ENCODE measurements at regions not wholly inside any gene's neighbourhood (a gene's known extent, or its start where the extent isn't known, plus 50 kb on each side); places are given as distances from the start of the nearest gene placed in this dataset.
A peak's percentile ranks its signal among the peaks of the same experiment; 100 is the strongest.

GRCh38 chr6:150689900-150690590 is 90.4 kb downstream of the PLEKHG1 start:
- TF ChIP-seq, protein P1, sequence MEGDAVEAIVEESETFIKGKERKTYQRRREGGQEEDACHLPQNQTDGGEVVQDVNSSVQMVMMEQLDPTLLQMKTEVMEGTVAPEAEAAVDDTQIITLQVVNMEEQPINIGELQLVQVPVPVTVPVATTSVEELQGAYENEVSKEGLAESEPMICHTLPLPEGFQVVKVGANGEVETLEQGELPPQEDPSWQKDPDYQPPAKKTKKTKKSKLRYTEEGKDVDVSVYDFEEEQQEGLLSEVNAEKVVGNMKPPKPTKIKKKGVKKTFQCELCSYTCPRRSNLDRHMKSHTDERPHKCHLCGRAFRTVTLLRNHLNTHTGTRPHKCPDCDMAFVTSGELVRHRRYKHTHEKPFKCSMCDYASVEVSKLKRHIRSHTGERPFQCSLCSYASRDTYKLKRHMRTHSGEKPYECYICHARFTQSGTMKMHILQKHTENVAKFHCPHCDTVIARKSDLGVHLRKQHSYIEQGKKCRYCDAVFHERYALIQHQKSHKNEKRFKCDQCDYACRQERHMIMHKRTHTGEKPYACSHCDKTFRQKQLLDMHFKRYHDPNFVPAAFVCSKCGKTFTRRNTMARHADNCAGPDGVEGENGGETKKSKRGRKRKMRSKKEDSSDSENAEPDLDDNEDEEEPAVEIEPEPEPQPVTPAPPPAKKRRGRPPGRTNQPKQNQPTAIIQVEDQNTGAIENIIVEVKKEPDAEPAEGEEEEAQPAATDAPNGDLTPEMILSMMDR (IDR thresholded peaks at IDR 0.05), result no peak
- peaks cover 0 to 30% of the 10 kb centered on the region in 2 donors for H3K4me1 ChIP-seq
- DNase-seq (ENCODE audit: low spot score), result no peak

DNA sequence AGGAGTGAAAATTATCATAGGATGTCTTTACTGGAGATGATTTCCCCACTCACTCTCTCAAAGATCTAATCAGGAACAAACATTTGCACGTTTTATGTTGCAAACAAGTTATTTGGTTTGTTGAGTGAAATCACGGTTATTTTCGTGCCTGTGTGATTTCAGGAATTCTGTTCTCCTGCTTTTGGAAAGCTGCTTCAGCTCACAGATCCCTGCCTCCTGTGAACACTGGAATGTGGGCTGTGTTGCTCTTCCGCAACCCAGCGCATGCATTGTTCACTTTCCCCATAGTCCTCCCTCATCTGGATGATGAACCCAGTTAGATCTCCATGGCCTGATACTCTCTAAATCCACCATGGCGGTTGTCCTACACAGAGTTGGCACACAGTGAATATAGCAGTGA is 91.0 kb downstream of the PLEKHG1 start:
- no peak for DNase-seq (ENCODE audit: low spot score)
- no peaks in the 10 kb centered on the region for H3K36me3 ChIP-seq
- H3K4me1 ChIP-seq, result peaks cover 0 to 35% of the 10 kb centered on the region in 2 donors
- H3K9me3 ChIP-seq, result no peaks in the 10 kb centered on the region
- no peak overlapping the region for H3K4me3 ChIP-seq
- H3K27ac ChIP-seq, result no peak overlapping the region
- no peaks in the 10 kb centered on the region for H3K27me3 ChIP-seq
- TF ChIP-seq, protein P1 (IDR thresholded peaks at IDR 0.05), result no peak

More at GRCh38 chr6:150689900-150690590, 90.4 kb downstream of the PLEKHG1 start:
- no peak overlapping the region for H3K4me3 ChIP-seq
- no peak overlapping the region for H3K27ac ChIP-seq
- H3K27me3 ChIP-seq, result no peaks in the 10 kb centered on the region
- H3K36me3 ChIP-seq, result no peaks in the 10 kb centered on the region
- no peaks in the 10 kb centered on the region for H3K9me3 ChIP-seq

DNA sequence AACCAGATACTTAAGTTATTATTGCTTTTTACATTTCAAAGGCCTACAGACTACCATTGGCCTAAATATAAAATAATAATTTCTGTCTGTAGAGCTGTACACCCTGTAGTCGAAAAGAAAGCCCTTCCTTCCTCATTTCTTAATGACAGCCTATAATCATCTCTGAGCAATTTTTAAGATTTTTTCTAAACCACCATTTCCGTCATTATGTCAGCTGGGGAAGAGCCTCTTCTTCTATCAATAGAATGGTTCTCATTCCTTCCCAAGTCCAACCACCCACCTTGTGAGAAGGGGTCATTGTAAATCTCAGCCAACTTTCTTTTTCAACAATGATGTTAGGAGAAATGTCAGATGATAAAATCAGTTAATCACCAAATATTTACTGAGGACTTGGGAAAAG is 91.8 kb downstream of the PLEKHG1 start:
- TF ChIP-seq, protein P1 (IDR thresholded peaks at IDR 0.05), result no peak
- no peaks in the 10 kb centered on the region for H3K27me3 ChIP-seq
- no peak for DNase-seq (ENCODE audit: low spot score)
- no peaks in the 10 kb centered on the region for H3K36me3 ChIP-seq
- H3K27ac ChIP-seq, result peak overlapping the region in 1 of 2 donors; percentile 40
- H3K4me1 ChIP-seq, result peaks cover 0 to 37% of the 10 kb centered on the region in 2 donors
- no peak overlapping the region for H3K4me3 ChIP-seq
- no peaks in the 10 kb centered on the region for H3K9me3 ChIP-seq

GRCh38 chr6:150692604-150693003 is 92.9 kb downstream of the PLEKHG1 start:
- H3K4me1 ChIP-seq, result peaks cover 0 to 30% of the 10 kb centered on the region in 2 donors
- H3K27ac ChIP-seq, result no peak overlapping the region
- H3K9me3 ChIP-seq, result no peaks in the 10 kb centered on the region
- no peaks in the 10 kb centered on the region for H3K27me3 ChIP-seq
- no peaks in the 10 kb centered on the region for H3K36me3 ChIP-seq
- no peak for DNase-seq (ENCODE audit: low spot score)
- TF ChIP-seq, protein P1 (IDR thresholded peaks at IDR 0.05), result no peak
- no peak overlapping the region for H3K4me3 ChIP-seq

GRCh38 chr6:150694889-150695288 is 95.2 kb downstream of the PLEKHG1 start:
- no peak for DNase-seq (ENCODE audit: low spot score)
- H3K27ac ChIP-seq, result no peak overlapping the region
- H3K36me3 ChIP-seq, result no peaks in the 10 kb centered on the region
- no peaks in the 10 kb centered on the region for H3K27me3 ChIP-seq
- no peaks in the 10 kb centered on the region for H3K9me3 ChIP-seq
- H3K4me1 ChIP-seq, result peaks cover 0 to 18% of the 10 kb centered on the region in 2 donors
- TF ChIP-seq, protein P1 (IDR thresholded peaks at IDR 0.05), result no peak
- no peak overlapping the region for H3K4me3 ChIP-seq

- no peaks in the 10 kb centered on the region for H3K27me3 ChIP-seq
- no peak overlapping the region for H3K27ac ChIP-seq
- H3K4me1 ChIP-seq, result peaks cover 0 to 15% of the 10 kb centered on the region in 2 donors
- H3K36me3 ChIP-seq, result no peaks in the 10 kb centered on the region
- TF ChIP-seq, protein P1 (IDR thresholded peaks at IDR 0.05), result no peak
- DNase-seq (ENCODE audit: low spot score), result no peak
- no peak overlapping the region for H3K4me3 ChIP-seq
- no peaks in the 10 kb centered on the region for H3K9me3 ChIP-seq
These were observed 96.0 kb downstream of the PLEKHG1 start for GRCh38 chr6:150695652-150696051.

Data from right atrium auricular region (tissue), 2 donors.